ENCODE measurements at regions not wholly inside any gene's neighbourhood (a gene's known extent, or its start where the extent isn't known, plus 50 kb on each side); places are given as distances from the start of the nearest gene placed in this dataset.

DNA sequence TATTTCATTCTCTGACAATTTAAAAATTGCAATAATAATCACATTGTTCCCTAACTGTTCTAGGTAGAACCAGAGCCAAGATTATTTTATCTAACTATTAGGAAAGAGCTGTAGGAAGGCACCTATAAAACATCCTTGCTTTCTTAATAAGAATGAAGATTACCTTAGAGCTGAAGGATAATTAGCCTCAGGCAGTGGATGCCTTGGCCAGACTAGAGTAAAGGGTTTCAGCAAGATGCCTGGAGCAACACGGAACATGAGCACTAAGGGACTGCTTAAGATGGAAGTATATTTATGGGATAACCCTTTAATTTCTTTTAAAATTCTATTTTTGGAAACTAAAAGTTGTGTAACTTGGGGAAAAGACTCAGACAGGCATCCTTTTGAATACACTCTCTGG lies 456.6 kb upstream of the RBMS3 start:
- TF ChIP-seq CTCF (IDR thresholded peaks at IDR 0.05) = no peak

DNA sequence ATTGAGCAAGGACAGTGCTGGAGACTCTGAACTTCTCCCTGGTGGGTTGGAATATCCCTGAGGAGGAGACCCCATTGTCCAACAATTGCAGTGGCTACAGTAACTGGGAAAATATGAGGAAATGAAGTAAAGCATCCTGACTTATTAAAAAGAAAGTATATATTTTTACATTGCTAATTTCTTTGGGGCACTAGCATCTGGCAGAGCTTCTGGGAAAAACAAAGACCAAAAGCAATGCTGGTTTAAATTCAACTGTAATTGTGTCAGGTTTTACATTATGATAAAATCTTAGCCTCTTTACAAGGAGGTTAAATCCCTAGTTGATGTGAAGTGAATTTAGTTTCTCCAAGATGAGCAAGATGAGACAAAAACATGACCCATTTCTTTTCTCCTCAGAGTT lies 454.0 kb upstream of the RBMS3 start:
- no peak for TF ChIP-seq CTCF (IDR thresholded peaks at IDR 0.05)

DNA sequence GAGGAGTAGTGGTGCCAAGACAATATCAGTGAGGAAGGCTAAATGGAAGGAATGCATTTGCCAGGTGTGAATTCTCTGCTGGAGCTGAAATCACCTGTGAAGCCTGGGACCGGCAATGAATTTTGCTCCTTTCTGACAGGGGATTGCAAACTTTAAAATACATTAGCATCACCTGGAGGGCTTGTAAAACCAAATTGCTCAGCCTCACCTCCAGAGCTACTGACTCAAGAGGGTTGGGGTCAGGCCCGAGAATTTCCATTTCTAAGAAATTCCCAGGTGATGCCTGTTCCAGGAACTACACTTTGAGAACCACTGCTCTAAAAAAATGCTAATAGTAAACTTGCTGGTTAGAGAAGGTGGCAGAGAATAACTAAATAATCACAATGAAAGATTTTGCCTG lies 445.6 kb upstream of the RBMS3 start:
- TF ChIP-seq CTCF (IDR thresholded peaks at IDR 0.05) = no peak

DNA sequence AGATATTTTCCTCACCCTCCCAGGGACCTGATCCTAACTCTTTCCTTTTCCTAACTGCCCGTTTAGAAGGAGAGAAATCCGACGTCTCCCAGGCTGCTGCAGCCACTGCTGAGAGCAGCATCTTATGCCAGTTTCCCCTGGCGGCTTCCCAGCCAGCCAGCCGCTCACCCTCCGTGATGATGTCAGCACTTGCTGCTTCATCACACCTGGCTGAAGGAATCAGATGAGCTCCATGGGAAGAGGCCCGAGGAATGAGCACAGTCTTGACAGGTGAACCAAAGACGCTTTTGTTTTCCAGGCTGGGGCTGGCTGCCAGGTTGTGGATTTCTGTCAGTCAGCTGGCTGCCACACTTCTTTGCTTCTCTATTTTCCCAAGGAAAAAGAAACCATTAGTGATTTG lies 445.1 kb upstream of the RBMS3 start:
- TF ChIP-seq CTCF (IDR thresholded peaks at IDR 0.05) = no peak

DNA sequence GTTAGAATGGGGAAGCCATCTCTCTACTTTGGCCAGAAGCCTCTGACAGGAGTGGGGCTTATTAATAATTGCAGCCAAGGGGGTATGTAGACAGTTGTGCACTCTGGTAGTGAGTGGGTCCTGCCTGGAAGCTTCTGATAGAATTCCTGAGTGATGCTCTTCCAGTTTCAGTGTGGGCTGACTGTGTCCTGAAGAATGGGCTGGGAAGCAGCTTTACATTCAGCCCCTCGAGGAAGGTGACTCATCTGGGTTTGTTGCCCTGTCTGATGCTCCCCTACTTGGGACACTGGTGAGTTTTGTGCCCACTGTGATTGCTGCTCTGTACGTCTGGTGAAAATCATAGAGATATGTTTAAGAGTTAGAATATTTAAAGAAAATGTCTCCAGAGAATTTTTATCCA lies 444.7 kb upstream of the RBMS3 start:
- no peak for TF ChIP-seq CTCF (IDR thresholded peaks at IDR 0.05)

- TF ChIP-seq CTCF (IDR thresholded peaks at IDR 0.05) = no peak
These were observed 439.9 kb upstream of the RBMS3 start for GRCh38 chr3:28840976-28841376.

DNA sequence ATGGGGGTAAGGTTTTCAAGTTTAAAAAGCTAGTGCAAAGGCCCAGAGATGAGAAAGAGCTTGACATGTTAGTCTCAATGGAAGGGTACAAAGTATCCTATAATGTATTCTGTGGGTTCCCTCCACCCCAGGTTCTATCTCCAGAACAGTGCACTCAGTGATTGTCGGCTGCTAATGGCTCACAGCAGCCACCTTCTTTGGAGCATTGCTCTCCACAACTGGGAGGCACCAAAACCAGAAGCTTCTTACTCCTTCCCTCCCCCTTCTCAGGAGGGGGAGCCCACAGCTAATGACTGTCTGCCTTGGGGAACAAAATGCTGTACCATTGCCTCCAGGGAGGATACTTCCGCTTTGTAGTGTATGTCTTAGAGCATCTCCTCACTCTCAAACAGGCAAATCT lies 439.4 kb upstream of the RBMS3 start:
- no peak for TF ChIP-seq CTCF (IDR thresholded peaks at IDR 0.05)

GRCh38 chr3:28844298-28845005 lies 436.4 kb upstream of the RBMS3 start:
- TF ChIP-seq CTCF (IDR thresholded peaks at IDR 0.05) = no peak

Measured in LNCAP (cell line).